HEK293T (cell line): ENCODE measurements at regions not wholly inside any gene's neighbourhood (a gene's known extent, or its start where the extent isn't known, plus 50 kb on each side); places are given as distances from the start of the nearest gene placed in this dataset.

Source experiments
- CTCF ChIA-PET: fragments of 350-600 bp; formaldehyde crosslinking; extraction: SDS; loops from one replicate; lab custom pipeline; 2021; ENCODE audit warnings: antibody characterized with exemption, inconsistent platforms; lab: Yijun Ruan, JAX
- POLR2A ChIA-PET: fragments of 350-600 bp; formaldehyde crosslinking; extraction: SDS; loops from one replicate; lab custom pipeline; 2020; ENCODE audit warnings: antibody characterized with exemption, inconsistent platforms; lab: Yijun Ruan, JAX
- DNase-seq: peaks from one replicate; pipeline ENCODE4 v3.0.0; 2012; ENCODE audit warnings: mixed read lengths; ENCODE audit errors: extremely low spot score
- ARNT ChIP-seq: fragments of 450-650 bp; IDR thresholded peaks from 2 replicates; pipeline ENCODE4 v1.6.1; 2017; ENCODE audit warnings: mild to moderate bottlenecking
- BHLHE40 ChIP-seq: fragments of 450-650 bp; IDR thresholded peaks from 2 replicates; pipeline ENCODE4 v1.6.1; 2016; ENCODE audit warnings: mild to moderate bottlenecking, moderate library complexity, borderline replicate concordance
- CTBP1 ChIP-seq: fragments of 450-650 bp; IDR thresholded peaks from 2 replicates; pipeline ENCODE4 v1.6.1; 2016; ENCODE audit warnings: borderline replicate concordance
- ELF4 ChIP-seq: fragments of 450-650 bp; IDR thresholded peaks from 2 replicates; pipeline ENCODE4 v1.6.1; 2017; ENCODE audit warnings: antibody characterized with exemption
- FOXA1 ChIP-seq: fragments of 450-650 bp; IDR thresholded peaks from 2 replicates; pipeline ENCODE4 v1.6.1; 2016; ENCODE audit warnings: mild to moderate bottlenecking
- FOXK2 ChIP-seq: fragments of 450-650 bp; IDR thresholded peaks from 2 replicates; pipeline ENCODE4 v1.6.1; 2016; ENCODE audit warnings: mild to moderate bottlenecking
- FOXM1 ChIP-seq: fragments of 450-650 bp; IDR thresholded peaks from 2 replicates; pipeline ENCODE4 v1.6.1; 2017; ENCODE audit warnings: mild to moderate bottlenecking, borderline replicate concordance
- HDGF ChIP-seq: fragments of 450-650 bp; IDR thresholded peaks from 2 replicates; pipeline ENCODE4 v1.6.1; 2017; ENCODE audit warnings: antibody characterized with exemption, borderline replicate concordance
- L3MBTL2 ChIP-seq: fragments of 450-650 bp; conservative IDR thresholded peaks from 2 replicates; pipeline ENCODE4 v1.6.1; 2016; ENCODE audit warnings: mild to moderate bottlenecking
- LEF1 ChIP-seq: fragments of 450-650 bp; IDR thresholded peaks from 2 replicates; pipeline ENCODE4 v1.6.1; 2017; ENCODE audit warnings: mild to moderate bottlenecking, borderline replicate concordance
- NFRKB ChIP-seq: fragments of 450-650 bp; IDR thresholded peaks from 2 replicates; pipeline ENCODE4 v1.6.1; 2016; ENCODE audit warnings: mild to moderate bottlenecking, moderate library complexity
- SP1 ChIP-seq: fragments of 450-650 bp; IDR thresholded peaks from 2 replicates; pipeline ENCODE4 v1.6.1; 2017
- SUZ12 ChIP-seq: fragments of 450-650 bp; IDR thresholded peaks from 2 replicates; pipeline ENCODE4 v1.6.1; 2016; ENCODE audit warnings: mild to moderate bottlenecking
- TARDBP ChIP-seq: fragments of 450-650 bp; IDR thresholded peaks from 2 replicates; pipeline ENCODE4 v1.6.1; 2016
- ZNF384 ChIP-seq: fragments of 450-650 bp; IDR thresholded peaks from 2 replicates; pipeline ENCODE4 v1.6.1; 2016
- TF ChIP-seq, protein P1 (sequence below): fragments of 450-650 bp; IDR thresholded peaks from 2 replicates; pipeline ENCODE4 v1.6.1; 2016

DNA sequence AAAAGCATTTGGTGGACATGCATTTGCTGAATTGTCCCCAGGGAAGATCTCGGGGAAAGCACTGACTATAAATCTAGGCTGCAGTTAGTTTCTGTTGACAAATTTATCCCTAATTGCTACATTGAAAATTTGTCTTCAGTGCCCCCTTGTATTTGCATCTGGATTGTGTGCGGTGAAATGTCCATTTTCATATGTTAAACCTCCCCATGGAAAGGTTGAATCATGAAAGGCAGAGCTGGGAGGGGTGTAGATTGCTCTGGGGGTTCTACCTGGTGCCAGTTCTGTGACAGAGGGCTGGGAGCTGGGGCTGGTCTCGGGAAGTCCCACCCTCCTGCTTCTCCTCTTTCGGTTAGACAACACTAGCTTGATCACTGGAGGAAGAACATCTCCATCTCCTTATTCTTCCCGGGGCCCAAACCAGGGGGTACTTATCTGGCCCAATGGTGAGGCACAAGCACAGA lies 101.9 kb downstream of the GADD45G start:
- TF ChIP-seq, protein P1, sequence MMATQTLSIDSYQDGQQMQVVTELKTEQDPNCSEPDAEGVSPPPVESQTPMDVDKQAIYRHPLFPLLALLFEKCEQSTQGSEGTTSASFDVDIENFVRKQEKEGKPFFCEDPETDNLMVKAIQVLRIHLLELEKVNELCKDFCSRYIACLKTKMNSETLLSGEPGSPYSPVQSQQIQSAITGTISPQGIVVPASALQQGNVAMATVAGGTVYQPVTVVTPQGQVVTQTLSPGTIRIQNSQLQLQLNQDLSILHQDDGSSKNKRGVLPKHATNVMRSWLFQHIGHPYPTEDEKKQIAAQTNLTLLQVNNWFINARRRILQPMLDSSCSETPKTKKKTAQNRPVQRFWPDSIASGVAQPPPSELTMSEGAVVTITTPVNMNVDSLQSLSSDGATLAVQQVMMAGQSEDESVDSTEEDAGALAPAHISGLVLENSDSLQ = no peak
- TF ChIP-seq HDGF = no peak
- TF ChIP-seq SP1 = no peak
- no peak for TF ChIP-seq FOXM1
- TF ChIP-seq BHLHE40 = no peak
- TF ChIP-seq ELF4 = no peak
- no peak for TF ChIP-seq SUZ12
- no peak for TF ChIP-seq L3MBTL2
- TF ChIP-seq FOXK2 = no peak
- no peak for TF ChIP-seq FOXA1
- TF ChIP-seq NFRKB = no peak
- no peak for TF ChIP-seq LEF1
- no peak for TF ChIP-seq CTBP1
- TF ChIP-seq ZNF384 = no peak
- TF ChIP-seq TARDBP = no peak
- no peak for TF ChIP-seq ARNT
- POLR2A ChIA-PET = no interaction called here
- CTCF ChIA-PET = no interaction called here
- DNase-seq = no peak

DNA sequence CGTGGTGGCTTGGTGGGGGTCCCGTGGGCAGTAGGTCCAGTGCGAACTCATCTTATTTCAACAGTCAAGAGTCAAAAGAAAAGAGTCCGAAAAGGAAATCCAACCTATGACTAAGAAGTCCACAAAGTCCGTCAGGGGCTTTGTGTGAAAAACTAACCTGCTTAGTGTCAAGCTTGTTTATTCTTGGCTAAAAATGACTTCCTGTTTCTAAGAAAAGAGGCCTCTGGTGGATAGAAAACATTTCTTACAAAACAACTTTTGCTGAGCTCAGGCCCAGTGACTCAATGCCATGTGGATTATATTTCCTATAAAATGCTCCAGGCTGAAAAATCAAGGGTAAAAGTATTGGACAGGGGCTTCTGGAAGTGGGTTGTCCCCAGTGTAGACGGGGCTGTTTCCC lies 105.9 kb downstream of the GADD45G start:
- CTCF ChIA-PET = interaction anchor here (0.6 kb wide), 1 partner anchor 108 kb away, joined by 3 read pairs; no protein-coding TSS in a partner anchor
- TF ChIP-seq L3MBTL2 = no peak
- TF ChIP-seq FOXA1 = no peak
- no peak for TF ChIP-seq CTBP1
- POLR2A ChIA-PET = no interaction called here
- no peak for DNase-seq

DNA sequence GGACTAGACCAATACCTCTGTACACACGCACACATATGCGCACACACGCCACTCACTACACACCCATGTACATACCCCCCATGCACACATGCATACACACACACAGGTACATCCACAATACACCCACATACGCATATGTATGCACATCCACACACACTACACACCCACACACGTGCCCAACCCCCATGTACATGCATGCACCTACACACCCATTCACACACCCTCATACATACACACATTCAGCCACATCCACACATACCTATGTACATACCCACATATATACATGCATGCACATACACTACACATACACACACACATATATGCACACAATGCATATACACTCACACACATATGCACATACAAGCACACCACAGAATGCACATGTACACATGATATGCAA lies 107.1 kb downstream of the GADD45G start:
- TF ChIP-seq ELF4 (no peak), NFRKB (no peak), FOXA1 (no peak), ARNT (no peak), L3MBTL2 (no peak), SP1 (no peak), LEF1 (no peak), SUZ12 (no peak)
- no peak for DNase-seq
- POLR2A ChIA-PET = no interaction called here
- CTCF ChIA-PET = no interaction called here

DNA sequence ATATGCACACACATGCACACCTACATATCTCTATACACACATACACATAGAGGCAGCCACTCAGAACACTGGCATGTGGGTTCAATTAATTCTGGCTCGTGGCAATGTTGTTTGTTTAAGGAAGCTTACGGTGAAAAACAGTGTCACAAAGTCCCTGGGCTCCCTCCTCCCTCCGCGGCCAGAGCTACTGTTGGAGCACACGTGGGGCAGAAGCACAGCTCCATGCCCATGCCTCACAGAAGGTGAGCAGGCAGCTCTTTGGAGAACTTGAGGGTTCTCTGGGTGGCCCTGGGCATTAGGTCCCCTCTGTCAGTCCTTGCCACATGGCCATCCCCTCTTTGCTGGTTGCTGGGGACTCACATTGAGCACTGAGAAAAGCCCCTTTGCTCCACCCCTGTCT lies 107.5 kb downstream of the GADD45G start:
- no peak for DNase-seq
- POLR2A ChIA-PET = no interaction called here
- CTCF ChIA-PET = no interaction called here
- TF ChIP-seq ARNT = no peak
- no peak for TF ChIP-seq SUZ12
- no peak for TF ChIP-seq CTBP1
- no peak for TF ChIP-seq ZNF384
- TF ChIP-seq FOXA1 = no peak

DNA sequence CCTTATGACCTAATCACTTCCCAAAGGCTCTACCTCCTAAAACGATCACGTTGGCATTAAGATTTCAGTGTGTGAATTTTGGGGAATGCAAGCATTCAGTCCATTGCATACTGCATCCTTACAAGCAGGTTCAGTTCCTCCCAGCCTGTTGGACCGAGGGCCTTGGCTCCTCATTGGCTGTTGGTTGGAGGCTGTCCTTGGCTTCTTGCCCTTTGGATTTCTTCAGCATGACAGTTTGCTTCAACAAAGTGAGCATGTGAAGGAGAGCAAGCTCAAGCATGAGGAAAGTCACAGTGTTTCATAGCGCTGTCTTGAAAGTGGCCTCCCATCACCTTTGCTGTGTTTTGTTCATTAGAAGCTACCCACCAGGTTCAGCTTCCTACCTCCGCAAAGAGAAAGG lies 109.5 kb downstream of the GADD45G start:
- CTCF ChIA-PET = interaction anchor here (0.6 kb wide), 1 partner anchor 106 kb away, joined by 3 read pairs; no protein-coding TSS in a partner anchor
- DNase-seq = no peak
- no peak for TF ChIP-seq CTBP1
- TF ChIP-seq FOXM1 = no peak
- TF ChIP-seq SP1 = no peak
- no peak for TF ChIP-seq LEF1
- no peak for TF ChIP-seq ELF4
- TF ChIP-seq, protein P1 = no peak
- no peak for TF ChIP-seq L3MBTL2
- no peak for TF ChIP-seq NFRKB
- TF ChIP-seq ARNT = no peak
- no peak for TF ChIP-seq HDGF
- TF ChIP-seq FOXK2 = no peak
- no peak for TF ChIP-seq BHLHE40
- TF ChIP-seq FOXA1 = no peak
- no peak for TF ChIP-seq TARDBP
- no peak for TF ChIP-seq SUZ12
- TF ChIP-seq ZNF384 = no peak
- POLR2A ChIA-PET = no interaction called here

DNA sequence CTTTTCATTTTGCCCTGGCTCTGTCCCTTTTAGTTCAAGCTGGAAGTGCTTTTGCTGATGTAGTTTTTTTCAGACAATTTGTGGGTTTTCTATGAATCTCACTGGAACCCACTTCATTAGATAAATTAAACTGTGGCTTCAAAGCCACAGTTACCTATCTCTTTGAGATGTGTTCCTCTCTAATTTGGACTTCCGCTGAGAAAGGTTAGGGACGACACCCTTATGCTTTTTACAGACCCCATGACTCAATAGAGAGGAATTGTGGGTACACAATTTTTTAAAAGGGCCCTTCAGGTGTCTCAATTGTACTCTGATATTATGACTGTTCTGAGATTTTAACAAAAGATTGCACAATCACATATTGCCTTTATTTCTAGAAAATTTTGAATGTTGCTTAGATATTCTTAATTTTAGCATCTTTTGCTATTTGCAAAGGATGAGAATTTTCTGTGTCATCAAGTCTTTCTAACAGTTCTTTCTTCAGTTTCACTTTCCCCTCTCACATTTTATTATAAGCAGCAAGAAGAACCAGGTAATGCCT lies 110.6 kb downstream of the GADD45G start:
- TF ChIP-seq, protein P1 = no peak
- TF ChIP-seq L3MBTL2 (no peak), SP1 (no peak), SUZ12 (no peak), NFRKB (no peak), FOXK2 (no peak)
- ChIA-PET CTCF (no interaction called here), POLR2A (no interaction called here)
- no peak for DNase-seq

DNA sequence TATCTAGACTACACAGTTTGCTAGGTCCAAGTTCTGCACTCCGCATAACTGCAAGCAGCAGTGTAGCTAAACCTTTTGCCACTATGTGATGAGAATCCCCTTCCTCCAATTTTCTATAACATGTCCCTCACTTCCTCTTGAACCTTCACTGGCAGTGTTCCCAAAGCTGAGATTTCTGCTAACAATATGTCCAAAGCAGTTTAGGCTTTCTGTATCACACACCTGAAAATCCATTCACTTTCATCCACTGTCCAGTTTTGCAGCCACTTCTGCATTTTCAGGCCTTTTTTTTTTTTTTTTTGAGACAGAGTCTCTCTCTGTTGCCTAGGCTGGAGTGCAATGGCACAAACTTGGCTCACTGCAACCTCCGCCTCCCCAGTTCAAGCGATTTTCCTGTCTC lies 111.1 kb downstream of the GADD45G start:
- no peak for TF ChIP-seq LEF1
- TF ChIP-seq ELF4 = no peak
- TF ChIP-seq FOXA1 = no peak
- TF ChIP-seq HDGF = no peak
- TF ChIP-seq, protein P1 = no peak
- no peak for TF ChIP-seq SUZ12
- TF ChIP-seq ZNF384 = no peak
- TF ChIP-seq FOXK2 = no peak
- no peak for TF ChIP-seq TARDBP
- TF ChIP-seq FOXM1 = no peak
- no peak for TF ChIP-seq L3MBTL2
- TF ChIP-seq NFRKB = no peak
- TF ChIP-seq SP1 = no peak
- TF ChIP-seq CTBP1 = no peak
- TF ChIP-seq ARNT = no peak
- no peak for TF ChIP-seq BHLHE40
- CTCF ChIA-PET = interaction anchor here (0.6 kb wide), 1 partner anchor 371 kb away, joined by 4 read pairs; no protein-coding TSS in a partner anchor
- POLR2A ChIA-PET = no interaction called here
- no peak for DNase-seq
